Inflammatory macrophage (primary cell): ENCODE measurements at regions not wholly inside any gene's neighbourhood (a gene's known extent, or its start where the extent isn't known, plus 50 kb on each side); places are given as distances from the start of the nearest gene placed in this dataset.

Experiments used
- DNase-seq, 2 donors: peaks; one replicate each; pipeline ENCODE4 v3.0.0-alpha.2; 2020 to 2022

DNA sequence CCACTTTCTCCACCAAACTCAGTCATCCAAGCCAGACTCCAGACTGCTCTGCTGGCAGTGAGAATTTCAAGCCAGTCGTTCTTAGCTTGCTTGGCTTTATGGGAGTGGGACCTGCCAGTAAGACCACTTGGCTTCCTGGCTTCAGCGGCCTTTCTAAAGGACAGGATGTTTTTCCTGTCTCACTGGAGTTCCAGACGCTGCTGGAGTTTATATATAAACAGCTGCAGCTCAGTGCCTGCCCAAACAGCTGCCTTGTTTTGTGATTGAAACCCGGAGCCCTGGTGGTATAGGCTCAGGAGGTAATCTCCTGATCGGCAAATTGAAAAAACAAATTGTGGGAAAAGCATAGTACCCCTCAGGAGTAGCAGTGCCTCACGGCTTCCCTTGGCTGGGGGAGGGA lies 1165.8 kb upstream of the ADGRL3 start:
- DNase-seq: no peak

DNA sequence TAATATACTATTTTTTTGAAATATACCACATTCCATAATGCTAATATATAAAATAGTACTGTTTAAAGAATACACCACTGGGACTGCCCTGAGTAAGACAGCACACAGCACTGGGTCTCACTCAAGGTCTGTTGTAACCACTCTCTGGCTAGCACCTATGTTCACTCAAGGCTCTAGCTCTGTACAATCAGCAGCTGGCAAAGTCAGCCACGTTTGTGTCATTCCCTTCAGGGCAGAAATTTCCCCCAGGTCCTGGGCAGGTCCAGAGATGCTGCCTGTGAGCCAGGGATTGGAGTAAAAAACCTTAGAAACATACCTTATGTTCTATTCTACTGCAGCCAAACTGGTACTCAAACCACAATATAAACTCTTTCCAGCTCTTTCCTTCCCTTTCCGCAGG lies 1160.2 kb upstream of the ADGRL3 start:
- DNase-seq: no peak

- DNase-seq: no peak
Observed at GRCh38 chr4:60042231-60042652, 1157.9 kb upstream of the ADGRL3 start.

DNA sequence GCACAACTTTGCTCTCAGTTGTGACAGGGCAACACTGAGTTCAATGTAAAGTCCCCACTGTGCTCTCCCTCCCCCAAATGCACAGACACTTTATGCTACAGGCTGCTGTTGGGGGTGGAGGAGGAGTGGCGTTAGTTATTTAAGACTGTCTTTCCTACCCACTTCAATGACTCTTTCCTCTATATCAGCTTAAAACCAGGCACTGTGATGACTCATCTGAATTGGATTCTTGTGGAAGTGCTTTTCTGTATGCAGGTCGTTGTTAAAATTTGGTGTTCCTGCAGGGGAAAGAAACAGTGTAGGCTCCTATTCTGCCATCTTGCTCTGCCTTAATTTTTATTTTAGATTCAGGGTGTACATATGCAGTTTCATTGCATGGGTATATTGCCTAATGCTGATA lies 1157.2 kb upstream of the ADGRL3 start:
- DNase-seq: no peak

DNA sequence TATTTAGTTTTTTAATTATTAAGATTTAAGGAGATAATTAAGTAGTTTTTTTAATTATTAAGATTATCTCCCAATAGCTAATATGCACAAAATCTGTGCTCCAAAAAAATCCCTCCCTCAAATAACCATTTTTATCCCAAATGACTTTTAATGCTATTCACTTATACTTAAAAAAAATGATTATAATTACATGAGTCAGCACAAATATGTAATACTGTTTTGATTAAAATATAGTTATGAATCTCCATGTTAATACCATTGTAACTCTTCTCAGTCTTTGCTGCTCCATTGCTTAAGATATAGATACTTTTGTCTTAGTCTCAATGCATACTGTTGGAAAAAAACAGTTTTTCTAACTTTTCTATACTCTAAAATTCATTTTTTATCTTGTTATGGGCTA lies 1121.1 kb upstream of the ADGRL3 start:
- DNase-seq: no peak

DNA sequence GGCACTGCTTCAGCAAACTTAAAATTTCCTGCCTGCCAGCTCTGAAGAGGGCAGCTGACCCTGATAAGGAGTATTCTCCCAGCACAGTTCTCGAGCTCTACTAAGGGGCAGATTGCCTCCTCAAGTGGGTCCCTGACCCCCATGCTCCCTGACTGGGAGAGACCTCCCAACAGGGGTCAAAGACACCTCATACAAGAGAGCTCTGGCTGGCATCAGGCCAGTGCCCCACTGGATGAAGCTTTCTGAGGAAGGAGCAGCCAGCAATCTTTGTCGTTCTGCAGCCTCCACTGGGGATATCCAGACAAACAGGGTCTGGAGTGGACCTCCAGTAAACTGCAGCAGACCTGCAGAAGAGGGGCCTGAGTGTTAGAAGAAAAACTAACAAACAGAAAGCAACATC lies 1118.3 kb upstream of the ADGRL3 start:
- no peak for DNase-seq

DNA sequence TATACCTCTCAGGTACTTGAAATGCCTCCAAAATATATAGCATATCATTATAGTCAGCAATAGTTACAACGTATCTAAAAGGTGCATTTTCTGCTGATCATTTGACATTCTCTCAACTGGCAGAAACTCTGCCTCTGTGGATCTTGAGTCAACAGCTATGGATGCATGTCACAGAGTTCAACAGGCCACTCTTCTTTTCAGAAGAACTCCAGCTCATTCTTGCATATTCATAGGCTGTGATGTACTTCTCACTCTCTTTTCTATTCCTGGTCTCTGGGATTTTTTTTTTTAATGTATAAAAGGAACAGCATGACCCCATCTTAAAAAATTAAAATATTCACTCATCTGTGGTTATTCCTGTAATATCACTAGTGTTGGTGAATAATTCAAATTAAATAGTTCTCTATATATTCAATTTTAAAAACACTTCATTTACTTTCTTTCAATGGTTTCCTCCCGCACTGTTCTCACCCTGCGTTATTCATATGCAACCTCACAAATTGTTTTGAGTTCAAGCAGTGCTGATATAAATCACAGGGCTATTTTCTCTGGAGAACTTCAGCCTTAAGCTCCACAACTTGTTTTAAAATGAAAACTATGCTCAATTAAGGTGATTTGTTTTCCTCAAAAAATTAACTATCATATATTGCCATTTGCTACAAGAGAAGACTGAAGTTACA lies 1111.2 kb upstream of the ADGRL3 start:
- DNase-seq: no peak

GRCh38 chr4:60089546-60090273 lies 1110.4 kb upstream of the ADGRL3 start:
- no peak for DNase-seq

- no peak for DNase-seq
Observed at GRCh38 chr4:60096676-60097075, 1103.5 kb upstream of the ADGRL3 start.

- no peak for DNase-seq
Observed at GRCh38 chr4:60116592-60116991, 1083.5 kb upstream of the ADGRL3 start.

DNA sequence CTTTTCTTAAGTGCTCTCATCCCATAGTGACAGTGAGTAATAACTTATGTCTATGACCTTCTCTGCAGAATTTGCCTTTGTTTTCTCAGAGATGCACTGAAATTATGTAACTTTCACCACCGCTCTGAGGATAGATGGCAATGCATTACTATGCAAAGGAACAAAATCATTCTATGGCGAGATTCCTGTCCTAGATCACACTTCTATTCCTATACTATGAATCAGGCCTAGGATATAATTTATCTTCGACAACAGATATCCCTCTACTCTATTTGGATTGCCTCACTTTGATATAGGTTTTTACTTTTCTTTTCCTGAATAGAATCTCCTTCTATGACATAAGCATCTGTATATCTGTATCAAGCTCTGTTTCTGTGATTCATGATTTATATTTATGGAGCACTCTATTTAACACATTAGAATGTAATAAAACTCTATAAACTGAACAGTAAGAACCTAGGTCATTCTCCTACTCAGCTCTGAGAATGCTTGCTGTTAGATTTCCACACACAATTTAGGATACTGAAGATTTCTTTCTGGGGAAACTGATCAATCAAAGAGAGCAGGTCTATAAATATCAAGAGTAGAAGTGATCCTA lies 1082.3 kb upstream of the ADGRL3 start:
- DNase-seq: no peak

GRCh38 chr4:60122820-60123219 lies 1077.3 kb upstream of the ADGRL3 start:
- DNase-seq: no peak

DNA sequence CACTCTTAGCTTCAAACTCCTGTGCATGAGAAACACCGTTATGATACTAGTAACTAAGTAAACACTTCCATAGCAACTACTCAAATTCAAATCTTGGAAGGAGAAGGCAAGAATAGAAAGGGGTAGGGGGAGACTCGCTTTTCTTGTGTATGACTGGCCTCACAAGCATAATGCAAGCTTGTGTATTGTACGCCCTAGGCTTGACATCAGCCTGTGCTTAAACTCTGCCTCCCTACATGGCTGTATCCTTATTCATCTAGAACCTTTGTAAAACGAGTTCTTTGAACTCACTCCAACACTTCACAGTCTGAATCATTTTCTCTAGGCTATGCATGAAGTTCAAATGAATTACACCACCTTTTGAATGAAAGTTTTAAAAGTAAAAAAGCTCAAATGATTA lies 1071.2 kb upstream of the ADGRL3 start:
- DNase-seq: no peak

DNA sequence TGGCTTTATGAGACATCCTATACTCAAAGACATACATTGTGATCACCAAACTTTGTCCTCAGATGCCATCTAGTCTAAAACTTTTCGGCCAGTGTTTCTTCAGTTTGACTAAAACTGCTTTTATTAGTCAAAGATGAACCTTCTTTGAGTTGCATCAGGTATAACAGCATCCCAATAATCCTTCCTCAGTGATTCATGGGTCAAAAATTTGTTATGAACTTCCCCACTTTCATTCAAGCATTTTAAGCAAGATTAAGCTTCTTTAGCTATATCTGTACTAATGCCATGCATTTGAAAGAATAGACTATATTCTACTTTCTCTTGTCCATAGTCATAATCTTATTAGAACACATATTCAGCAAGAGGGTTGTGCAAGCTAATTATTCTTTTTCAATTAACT lies 1070.4 kb upstream of the ADGRL3 start:
- DNase-seq: no peak

GRCh38 chr4:60133375-60133774 lies 1066.8 kb upstream of the ADGRL3 start:
- DNase-seq: no peak

- no peak for DNase-seq
Observed at GRCh38 chr4:60134099-60134498, 1066.0 kb upstream of the ADGRL3 start.

DNA sequence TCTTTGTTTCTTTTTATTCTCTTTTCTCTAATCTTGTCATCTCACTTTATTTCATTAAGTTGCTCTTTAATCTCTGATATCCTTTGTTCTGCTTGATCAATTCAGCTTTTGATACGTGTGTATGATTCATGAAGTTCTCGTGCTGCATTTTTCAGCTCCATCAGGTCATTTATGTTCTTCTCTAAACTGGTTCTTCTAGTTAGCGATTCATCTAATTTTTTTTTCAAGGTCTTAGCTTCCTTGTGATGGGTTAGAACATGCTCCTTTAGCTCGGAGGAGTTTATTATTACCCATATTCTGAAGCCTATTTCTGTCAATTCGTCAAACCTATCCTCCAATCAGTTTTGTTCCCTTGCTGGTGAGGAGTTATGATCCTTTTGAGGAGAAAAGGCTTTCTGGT lies 1045.0 kb upstream of the ADGRL3 start:
- no peak for DNase-seq

GRCh38 chr4:60173103-60173502 lies 1027.0 kb upstream of the ADGRL3 start:
- DNase-seq: no peak

DNA sequence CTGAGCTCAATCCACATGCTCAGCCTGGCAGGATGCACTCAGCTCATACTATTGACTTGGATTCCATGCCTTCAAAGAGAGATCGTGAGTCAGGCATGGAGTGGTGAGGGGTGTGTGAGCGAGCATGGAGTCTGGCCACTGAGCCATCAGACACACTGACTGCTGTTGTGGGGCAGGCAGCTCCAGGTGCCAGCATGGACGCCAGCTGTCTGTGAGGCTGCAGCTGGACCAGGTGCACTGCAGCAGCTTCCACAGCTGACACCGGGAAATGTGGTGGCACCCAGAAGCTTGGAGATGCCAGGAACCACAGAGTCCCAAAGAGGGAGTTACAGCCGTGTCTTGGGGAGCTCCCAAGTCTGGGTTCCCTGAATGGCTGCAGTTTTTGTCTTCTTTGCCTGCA lies 1026.4 kb upstream of the ADGRL3 start:
- no peak for DNase-seq

- no peak for DNase-seq
Observed at GRCh38 chr4:60175241-60175640, 1024.9 kb upstream of the ADGRL3 start.

DNA sequence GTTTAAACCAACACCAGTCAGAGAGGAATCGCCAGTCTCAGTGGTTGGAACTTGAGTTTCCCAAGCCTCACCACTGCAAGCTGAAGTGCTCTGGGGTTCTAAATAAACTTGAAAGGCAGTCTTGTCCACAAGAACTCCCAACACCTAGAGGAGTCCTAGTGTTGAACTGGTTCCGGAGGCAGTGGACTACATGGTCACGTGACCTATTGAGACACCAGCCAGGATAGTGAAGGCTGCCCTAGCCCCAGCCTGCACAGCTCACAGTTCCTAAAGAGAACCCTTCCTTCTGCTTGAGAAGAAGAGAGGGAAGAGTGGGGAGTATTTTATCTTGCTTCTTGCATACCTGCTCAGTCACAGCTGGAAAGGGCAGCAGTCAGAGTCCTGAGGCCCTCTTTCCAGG lies 1012.7 kb upstream of the ADGRL3 start:
- no peak for DNase-seq

- DNase-seq: no peak
Observed at GRCh38 chr4:60189286-60189685, 1010.8 kb upstream of the ADGRL3 start.

DNA sequence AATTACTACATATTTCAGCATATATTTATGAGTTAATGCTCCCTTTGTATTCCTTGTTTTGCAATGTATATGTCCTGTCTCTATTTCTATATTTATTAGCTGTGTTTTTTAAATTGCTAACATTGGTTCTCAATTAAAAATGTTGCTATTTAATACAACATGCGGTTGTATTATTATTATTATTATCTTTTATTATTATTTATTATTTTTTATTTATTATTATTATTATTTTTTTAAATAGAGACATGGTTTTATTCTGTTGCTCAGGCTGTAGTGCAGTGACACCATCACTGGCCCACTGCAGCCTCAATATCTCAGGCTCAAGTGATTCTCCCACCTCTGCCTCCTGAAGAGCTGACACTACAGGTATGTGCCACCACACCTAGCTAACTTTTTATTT lies 1005.9 kb upstream of the ADGRL3 start:
- no peak for DNase-seq

- no peak for DNase-seq
Observed at GRCh38 chr4:60195256-60195655, 1004.9 kb upstream of the ADGRL3 start.
